Activated CD4-positive, alpha-beta T cell treated with anti-CD3 and anti-CD28 coated beads, Interleukin-2, amount 10 ng/mL, durations not matched to agents 24 days and 14 days (primary cell): ENCODE measurements at regions not wholly inside any gene's neighbourhood (a gene's known extent, or its start where the extent isn't known, plus 50 kb on each side); places are given as distances from the start of the nearest gene placed in this dataset.
"Not testable (repeated sequence)": the region's sequence is repeated elsewhere in the genome, so short reads cannot be mapped to it uniquely, and the experiment has no call there.

Source experiments
- DNase-seq: peaks from one replicate; pipeline ENCODE4 v3.0.0; 2022
- H3K27ac Mint-ChIP-seq: one replicate; pipeline ENCODE4 v1.8.0; 2022; ENCODE audit warnings: mild to moderate bottlenecking, mixed read lengths
- H3K27me3 Mint-ChIP-seq: one replicate; pipeline ENCODE4 v1.8.0; 2022; ENCODE audit warnings: mixed read lengths
- H3K36me3 Mint-ChIP-seq: one replicate; pipeline ENCODE4 v1.8.0; 2022; ENCODE audit warnings: low read depth, mild to moderate bottlenecking, mixed read lengths
- H3K4me1 Mint-ChIP-seq: one replicate; pipeline ENCODE4 v1.8.0; 2021; ENCODE audit warnings: mixed read lengths
- H3K4me3 Mint-ChIP-seq: one replicate; pipeline ENCODE4 v1.8.0; 2022; ENCODE audit warnings: mild to moderate bottlenecking, moderate library complexity, mixed read lengths
- H3K9me3 Mint-ChIP-seq: one replicate; pipeline ENCODE4 v1.8.0; 2021; ENCODE audit warnings: mixed read lengths
- intact Hi-C: fragments of 100-400 bp; cut with micrococcal nuclease; formaldehyde crosslinking; loops from one replicate; pipeline ENCODE4 v1.15.1; 2023

DNA sequence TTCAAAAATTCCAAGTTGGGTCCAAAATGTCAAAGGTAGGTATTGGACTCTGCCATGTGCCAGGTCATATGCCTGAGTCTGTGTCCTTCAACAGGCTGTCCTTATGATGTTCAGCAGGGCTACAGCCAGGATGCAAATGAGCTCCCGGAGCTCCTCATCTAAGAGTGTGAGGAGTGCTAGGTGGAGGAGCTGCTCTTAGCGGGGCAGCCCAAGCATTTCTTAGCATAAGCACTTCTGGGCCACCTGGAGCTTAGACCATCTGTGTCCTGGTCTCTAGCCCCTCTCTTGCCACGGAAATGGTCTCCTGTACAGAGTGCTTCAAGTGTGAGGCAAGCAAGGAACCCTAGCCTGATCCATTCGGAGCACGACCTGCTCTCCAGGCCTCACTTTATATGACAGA, 64.6 kb upstream of the PRR23C start:
- peaks cover 4% of the 10 kb centered on the region for H3K4me1 Mint-ChIP-seq
- DNase-seq: peak; percentile 37
- no peaks in the 10 kb centered on the region for H3K36me3 Mint-ChIP-seq
- intact Hi-C loops: no loop called here
- peaks cover 4% of the 10 kb centered on the region for H3K27me3 Mint-ChIP-seq
- H3K4me3 Mint-ChIP-seq: no peak overlapping the region
- H3K9me3 Mint-ChIP-seq: no peaks in the 10 kb centered on the region
- no peak overlapping the region for H3K27ac Mint-ChIP-seq

DNA sequence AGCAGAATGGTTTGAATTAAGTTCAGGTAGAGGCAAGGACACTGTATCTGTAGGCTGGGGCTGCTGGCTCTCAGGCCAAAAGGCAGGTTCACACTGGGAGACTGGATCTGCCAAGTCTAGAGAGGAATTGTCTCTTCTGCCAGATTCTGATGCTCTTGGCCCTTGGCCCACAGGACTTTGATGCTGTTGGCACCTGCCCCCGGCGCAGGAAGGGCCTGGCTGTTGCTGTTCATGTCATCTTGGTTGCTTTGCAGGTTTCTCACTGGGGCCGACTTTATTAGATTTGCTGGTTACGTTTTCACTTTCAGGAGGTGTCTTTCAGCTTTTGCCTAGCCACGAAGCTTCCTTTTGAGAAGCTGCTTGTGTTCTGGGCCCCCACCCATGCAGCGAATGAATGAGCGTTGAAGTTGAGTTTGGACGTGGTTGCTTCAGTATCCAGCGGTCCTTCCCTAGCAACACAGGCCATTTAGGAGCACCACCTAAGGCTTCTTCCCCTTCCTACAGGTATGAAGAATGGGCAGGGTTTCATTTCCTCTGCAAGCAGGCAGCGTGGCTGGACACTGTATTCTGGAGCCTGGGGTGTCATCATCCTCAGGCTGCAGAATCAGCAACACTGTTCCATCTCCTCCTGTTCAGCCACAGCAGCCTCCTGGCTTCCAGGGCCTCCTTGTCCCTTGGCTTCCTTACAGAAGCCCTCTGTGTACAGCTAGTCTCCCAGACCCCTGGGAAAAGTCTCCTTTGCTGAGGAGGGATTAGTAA, 65.6 kb upstream of the PRR23C start:
- DNase-seq: peak; percentile 54
- Mint-ChIP-seq H3K4me1 (peaks cover 4% of the 10 kb centered on the region), H3K4me3 (no peak overlapping the region), H3K36me3 (no peaks in the 10 kb centered on the region), H3K27ac (no peak overlapping the region), H3K9me3 (no peaks in the 10 kb centered on the region), H3K27me3 (peaks cover 4% of the 10 kb centered on the region)
- intact Hi-C loops: no loop called here

DNA sequence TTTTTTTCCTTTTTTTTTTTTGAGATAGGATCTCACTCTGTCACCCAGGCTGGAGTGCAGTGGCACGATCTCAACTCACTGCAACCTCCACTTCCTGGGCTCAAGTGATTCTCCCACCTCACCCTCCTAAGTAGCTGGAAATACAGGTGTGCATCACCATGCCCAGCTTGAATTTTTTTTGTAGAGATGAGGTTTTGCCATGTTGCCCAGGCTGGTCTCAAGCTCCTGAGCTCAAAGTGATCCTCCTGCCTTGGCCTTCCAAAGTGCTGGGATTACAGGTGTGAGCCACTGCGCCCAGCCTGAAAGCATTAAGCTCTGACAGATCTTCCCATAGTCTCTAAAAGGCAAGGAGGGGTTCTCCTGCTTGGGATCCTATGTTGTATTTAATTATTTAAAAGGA, 66.2 kb upstream of the PRR23C start:
- DNase-seq: peak; percentile 44
- H3K27me3 Mint-ChIP-seq, H3K4me1 Mint-ChIP-seq, intact Hi-C loops, H3K36me3 Mint-ChIP-seq, H3K4me3 Mint-ChIP-seq, H3K27ac Mint-ChIP-seq, H3K9me3 Mint-ChIP-seq: not testable (repeated sequence)

DNA sequence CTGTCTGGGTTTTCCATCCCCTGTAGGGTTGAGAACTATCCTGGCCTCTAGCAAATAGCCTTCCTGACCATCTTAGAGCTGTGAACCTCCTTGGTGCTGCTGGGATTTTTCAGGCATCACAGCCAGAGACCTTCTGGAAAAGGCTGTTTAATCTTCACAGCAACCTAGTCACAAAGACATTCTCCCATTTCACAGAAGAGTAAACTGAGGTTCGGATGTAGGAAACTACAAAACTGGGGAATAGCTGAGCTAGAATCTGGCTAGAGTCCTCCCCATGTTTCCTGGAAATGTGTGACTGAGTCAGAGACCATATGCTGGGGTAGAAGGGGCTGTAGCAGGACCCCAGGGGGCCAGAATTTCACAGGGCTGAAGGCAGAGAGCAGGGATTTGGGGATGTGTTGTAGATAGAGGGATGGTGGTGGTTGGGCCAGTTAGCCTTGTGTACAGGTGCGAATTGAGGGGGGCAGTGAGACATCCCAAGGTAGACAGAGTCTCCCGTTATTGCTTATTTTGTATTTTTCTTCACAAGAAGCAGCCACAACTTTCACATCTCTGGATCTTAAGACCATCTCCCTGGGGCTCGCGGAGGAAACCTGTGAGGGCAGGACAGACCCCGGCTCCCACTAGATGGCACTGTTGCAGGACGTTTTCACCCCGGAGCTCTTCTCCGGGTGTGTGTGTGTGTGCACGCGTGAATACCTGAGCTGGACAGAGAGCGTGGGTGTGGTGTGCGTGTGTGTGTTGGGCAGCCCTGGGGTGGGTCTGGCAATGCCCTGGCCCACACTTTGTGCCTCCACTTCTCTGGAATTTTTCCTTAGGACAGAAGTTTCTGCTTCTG, 66.9 kb upstream of the PRR23C start:
- Mint-ChIP-seq H3K27me3 (peaks cover 2% of the 10 kb centered on the region), H3K4me1 (peaks cover 4% of the 10 kb centered on the region), H3K36me3 (no peaks in the 10 kb centered on the region), H3K9me3 (no peaks in the 10 kb centered on the region), H3K4me3 (no peak overlapping the region), H3K27ac (no peak overlapping the region)
- DNase-seq: peak; percentile 87
- intact Hi-C loops: loop anchor here (2.0 kb wide), 1 partner anchor 217 kb away; no protein-coding TSS in a partner anchor

DNA sequence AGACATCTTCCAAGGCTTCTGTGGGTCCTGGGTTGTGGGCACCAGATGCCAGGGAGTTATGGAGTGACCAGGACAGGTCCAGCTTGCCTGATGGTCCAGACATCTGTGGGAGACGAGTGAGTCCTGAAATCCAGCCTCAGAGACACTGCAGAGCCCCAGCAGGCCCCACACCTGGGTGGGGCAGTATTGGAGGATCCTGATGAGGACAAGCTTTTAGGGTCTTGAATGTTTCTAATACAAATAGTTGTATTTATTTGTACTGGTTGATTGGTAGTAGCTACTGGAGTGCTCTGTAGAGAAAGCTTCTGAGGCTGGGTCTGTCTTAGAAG, 67.5 kb upstream of the PRR23C start:
- peaks cover 2% of the 10 kb centered on the region for H3K27me3 Mint-ChIP-seq
- peaks cover 4% of the 10 kb centered on the region for H3K4me1 Mint-ChIP-seq
- DNase-seq: no peak
- H3K4me3 Mint-ChIP-seq: no peak overlapping the region
- H3K27ac Mint-ChIP-seq: no peak overlapping the region
- H3K36me3 Mint-ChIP-seq: no peaks in the 10 kb centered on the region
- intact Hi-C loops: loop anchor here (2.0 kb wide), 1 partner anchor 217 kb away; no protein-coding TSS in a partner anchor
- no peaks in the 10 kb centered on the region for H3K9me3 Mint-ChIP-seq

DNA sequence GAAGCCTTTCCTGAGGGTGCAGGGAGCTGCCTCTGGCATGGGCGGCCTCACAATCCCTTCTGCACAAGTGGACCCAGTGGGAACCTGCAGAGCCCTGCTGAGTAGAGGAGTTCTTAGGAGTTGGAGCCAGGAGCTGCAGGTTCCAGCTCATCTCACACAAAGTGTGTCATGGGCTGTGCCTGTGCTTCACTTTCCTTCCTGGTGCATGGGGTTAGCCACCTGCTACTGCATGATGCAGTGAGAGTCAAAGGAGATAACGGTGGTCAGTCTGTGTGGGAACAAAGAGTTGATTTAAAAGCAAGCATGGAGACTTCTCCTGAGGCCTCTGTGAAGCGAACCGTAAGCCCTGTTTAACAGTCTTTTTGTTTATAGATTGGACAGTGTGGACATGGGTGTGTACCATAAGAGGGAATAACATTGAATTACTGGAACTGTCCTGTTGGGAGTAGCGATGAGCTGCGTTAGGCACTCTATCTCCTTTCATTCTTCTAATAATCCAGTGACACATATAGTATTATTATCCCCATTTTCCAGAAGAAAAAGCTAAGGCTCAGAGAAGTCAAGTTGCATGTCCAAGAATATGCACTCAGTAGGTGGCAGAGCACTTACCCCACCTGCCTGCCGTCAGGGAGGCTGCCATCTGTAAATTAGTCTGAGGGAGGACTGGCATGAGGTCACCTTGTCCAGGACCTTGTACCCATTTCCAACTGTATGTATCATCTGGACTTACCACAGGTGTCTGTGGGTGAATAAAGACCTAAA, 68.7 kb upstream of the PRR23C start:
- Mint-ChIP-seq H3K9me3 (no peaks in the 10 kb centered on the region), H3K4me3 (no peak overlapping the region), H3K27ac (no peak overlapping the region), H3K36me3 (no peaks in the 10 kb centered on the region), H3K27me3 (peaks cover 2% of the 10 kb centered on the region), H3K4me1 (peaks cover 4% of the 10 kb centered on the region)
- peak; percentile 77 for DNase-seq
- intact Hi-C loops: loop anchor here (2.0 kb wide), 1 partner anchor 215 kb away; no protein-coding TSS in a partner anchor

DNA sequence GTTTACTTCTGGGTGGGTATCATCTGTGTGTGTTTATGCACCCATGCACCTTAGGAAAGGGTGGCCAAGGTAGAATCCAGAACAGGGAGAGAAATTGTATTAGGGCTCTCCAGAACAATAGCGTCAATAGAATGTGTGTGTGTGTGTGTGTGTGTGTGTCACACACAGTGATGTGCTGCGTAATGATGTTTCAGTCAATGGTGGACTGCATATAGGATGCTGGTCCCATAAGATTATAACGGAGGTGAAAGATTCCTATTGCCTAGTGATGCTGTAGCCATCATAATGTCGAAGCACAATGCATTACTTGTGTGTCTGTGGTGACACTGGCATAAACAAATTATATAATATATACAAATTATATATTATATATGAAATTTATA, 69.3 kb upstream of the PRR23C start:
- peaks cover 2% of the 10 kb centered on the region for H3K27me3 Mint-ChIP-seq
- H3K9me3 Mint-ChIP-seq: no peaks in the 10 kb centered on the region
- no peak overlapping the region for H3K4me3 Mint-ChIP-seq
- DNase-seq: no peak
- H3K4me1 Mint-ChIP-seq: peaks cover 4% of the 10 kb centered on the region
- H3K36me3 Mint-ChIP-seq: no peaks in the 10 kb centered on the region
- no peak overlapping the region for H3K27ac Mint-ChIP-seq
- intact Hi-C loops: loop anchor here (2.0 kb wide), 1 partner anchor 215 kb away; no protein-coding TSS in a partner anchor

DNA sequence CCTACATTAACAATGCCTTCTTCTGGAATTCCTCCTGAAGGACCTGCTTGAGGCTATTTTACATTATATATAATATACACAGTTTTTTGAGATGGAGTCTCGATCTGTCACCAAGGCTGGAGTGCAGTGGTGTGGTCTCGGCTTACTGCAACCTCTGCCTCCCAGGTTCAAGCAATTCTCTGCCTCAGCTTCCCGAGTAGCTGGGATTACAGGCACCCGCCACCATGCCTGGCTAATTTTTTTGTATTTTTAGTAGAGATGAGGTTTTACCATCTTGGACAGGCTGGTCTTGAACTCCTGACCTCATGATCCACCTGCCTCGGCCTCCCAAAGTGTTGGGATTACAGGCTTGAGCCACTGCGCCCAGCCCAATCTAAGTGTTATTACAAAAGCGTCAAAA, 71.9 kb upstream of the PRR23C start:
- intact Hi-C loops, H3K36me3 Mint-ChIP-seq: not testable (repeated sequence)

DNA sequence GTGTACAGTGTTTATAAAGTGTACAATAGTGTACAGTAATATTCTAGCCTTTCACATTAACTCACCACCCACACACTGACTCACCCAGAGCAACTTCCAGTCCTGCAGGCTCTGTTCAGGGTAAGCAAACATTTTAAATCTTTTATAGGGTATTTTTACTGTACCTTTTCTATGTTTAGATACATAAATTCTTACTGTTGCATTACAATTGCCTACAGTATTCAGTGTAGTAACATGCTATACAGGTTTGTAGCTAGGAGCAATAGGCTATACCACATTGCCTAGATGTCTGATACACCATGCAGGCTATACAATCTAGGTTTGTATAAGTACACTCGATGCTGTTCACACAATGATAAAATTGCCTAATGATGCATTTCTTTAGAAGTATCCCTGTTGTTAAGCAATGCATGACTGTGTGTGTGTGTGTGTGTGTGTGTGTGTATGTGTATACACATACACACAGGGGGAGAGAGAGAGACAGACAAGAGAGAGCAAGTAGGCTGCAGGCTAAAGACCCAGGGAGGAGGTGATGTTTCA, 72.5 kb upstream of the PRR23C start:
- no peaks in the 10 kb centered on the region for H3K9me3 Mint-ChIP-seq
- no peaks in the 10 kb centered on the region for H3K4me1 Mint-ChIP-seq
- H3K27ac Mint-ChIP-seq: no peak overlapping the region
- no peak overlapping the region for H3K4me3 Mint-ChIP-seq
- no peaks in the 10 kb centered on the region for H3K36me3 Mint-ChIP-seq
- peaks cover 2% of the 10 kb centered on the region for H3K27me3 Mint-ChIP-seq
- DNase-seq: peak; percentile 60
- intact Hi-C loops: no loop called here

More for the DNA sequence above, 71.9 kb upstream of the PRR23C start:
- not testable (repeated sequence) for H3K9me3 Mint-ChIP-seq, H3K27me3 Mint-ChIP-seq, H3K4me3 Mint-ChIP-seq, H3K4me1 Mint-ChIP-seq, H3K27ac Mint-ChIP-seq
- peak; percentile 56 for DNase-seq

DNA sequence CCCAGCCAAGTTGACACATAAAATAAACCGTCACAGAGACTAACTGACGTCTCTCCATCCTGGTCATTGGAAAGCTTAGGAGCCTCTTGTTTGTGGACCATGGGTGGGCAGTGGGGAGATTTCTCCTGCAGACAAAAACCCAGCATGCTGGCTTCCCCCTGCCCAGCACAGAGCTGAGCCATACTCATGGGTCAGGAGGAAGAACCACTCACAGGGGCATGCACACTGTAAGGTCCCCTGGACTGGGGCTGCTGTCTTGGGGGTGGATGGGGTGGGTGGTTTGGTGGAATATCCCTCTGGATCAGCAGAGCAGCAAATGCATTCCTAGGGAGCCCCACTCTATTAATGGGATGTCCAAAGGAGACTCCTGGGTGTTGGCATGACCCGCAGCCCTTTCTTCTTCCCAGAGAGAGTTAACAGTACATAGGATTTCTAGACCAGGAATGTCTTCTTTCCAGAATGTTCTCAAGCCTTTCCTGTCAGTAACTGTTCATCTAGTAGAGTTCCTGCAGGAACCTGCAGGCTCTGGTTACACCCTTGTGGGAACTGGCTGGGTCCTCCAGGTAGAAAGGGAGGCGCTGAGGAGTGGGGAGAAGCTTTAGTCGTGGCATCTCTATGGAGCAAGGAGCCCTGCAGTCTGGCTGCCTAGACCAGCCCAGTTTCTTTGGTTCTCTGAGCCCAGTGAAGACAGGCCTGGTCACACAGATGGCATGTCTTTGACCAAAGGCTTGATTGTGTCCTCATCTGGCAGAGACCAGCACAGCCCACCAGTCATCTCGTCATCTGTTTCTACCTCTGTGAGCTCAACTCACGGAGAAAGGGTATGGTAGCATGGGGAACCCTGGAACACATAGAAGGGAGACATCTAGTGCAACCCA, 73.4 kb upstream of the PRR23C start:
- H3K4me1 Mint-ChIP-seq: no peaks in the 10 kb centered on the region
- no peak overlapping the region for H3K4me3 Mint-ChIP-seq
- peak; percentile 53 for DNase-seq
- no peaks in the 10 kb centered on the region for H3K36me3 Mint-ChIP-seq
- intact Hi-C loops: no loop called here
- H3K27me3 Mint-ChIP-seq: no peaks in the 10 kb centered on the region
- no peak overlapping the region for H3K27ac Mint-ChIP-seq
- H3K9me3 Mint-ChIP-seq: no peaks in the 10 kb centered on the region

DNA sequence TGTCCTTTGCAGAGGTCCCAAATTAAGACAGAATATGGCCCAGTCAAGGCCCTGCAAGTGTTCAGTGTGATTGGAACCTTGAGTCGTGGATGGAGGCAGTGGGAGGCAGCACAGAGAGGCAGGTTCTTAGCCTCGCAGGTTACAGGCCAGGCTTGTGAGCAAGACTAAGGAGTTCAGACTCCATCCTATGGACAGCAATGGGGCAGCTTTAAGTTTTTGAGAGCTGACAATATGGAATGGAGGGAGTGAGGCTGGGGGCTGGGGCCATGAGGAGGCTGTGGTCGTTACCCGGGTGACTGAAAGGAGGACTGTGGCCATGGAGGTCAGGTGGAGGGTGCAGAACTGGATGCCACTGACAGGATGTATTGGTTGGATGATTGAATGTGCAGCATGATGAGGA, 74.1 kb upstream of the PRR23C start:
- intact Hi-C loops: no loop called here
- Mint-ChIP-seq H3K36me3 (no peaks in the 10 kb centered on the region), H3K4me3 (no peak overlapping the region), H3K4me1 (no peaks in the 10 kb centered on the region), H3K9me3 (no peaks in the 10 kb centered on the region), H3K27me3 (no peaks in the 10 kb centered on the region), H3K27ac (no peak overlapping the region)
- DNase-seq: peak; percentile 53

DNA sequence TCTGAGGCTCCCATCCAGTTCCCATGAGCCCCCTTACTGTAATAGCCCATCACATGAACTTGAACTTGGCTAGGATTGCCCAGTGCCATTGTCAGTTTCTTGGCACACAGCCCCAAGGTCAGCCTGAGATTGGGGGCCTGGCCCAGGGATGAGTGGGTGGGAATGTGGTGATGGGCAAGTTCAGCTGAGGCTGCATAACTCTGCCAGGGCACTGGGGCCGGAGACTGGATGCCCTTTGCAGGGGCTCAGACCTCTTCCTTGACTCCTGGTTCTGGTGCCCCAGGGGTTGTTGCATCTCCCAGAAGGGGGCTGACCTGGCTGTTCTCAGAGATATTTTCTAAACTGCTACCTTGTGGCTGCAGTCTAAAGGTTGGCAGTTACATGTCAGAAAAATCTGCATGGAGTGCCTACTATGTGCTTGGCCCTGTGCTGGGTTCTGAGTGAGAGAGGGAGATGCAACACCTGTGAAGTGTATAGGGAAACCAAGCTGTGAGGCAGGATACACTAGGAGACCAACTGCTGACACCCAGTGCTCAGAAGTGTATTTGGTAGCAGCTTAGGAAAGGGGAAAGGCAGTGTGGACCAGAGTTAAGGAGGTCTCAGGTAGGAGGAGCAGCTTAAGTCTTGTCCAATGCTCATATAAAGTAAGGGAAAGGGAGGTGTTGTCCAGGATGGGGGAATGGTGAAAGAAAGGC, 74.8 kb upstream of the PRR23C start:
- Mint-ChIP-seq H3K4me3 (no peak overlapping the region), H3K4me1 (no peaks in the 10 kb centered on the region), H3K9me3 (no peaks in the 10 kb centered on the region), H3K27ac (no peak overlapping the region), H3K27me3 (no peaks in the 10 kb centered on the region), H3K36me3 (no peaks in the 10 kb centered on the region)
- intact Hi-C loops: no loop called here
- DNase-seq: peak; percentile 49
